Parathyroid adenoma (tissue), 2 donors: ENCODE measurements at regions not wholly inside any gene's neighbourhood (a gene's known extent, or its start where the extent isn't known, plus 50 kb on each side); places are given as distances from the start of the nearest gene placed in this dataset.

Experiments used
- H2AFZ ChIP-seq: fragments of 300-600 bp; sonication (generic); one replicate; pipeline ENCODE4 v1.7.0; 2017; ENCODE audit warnings: antibody characterized with exemption, mild to moderate bottlenecking
- H3K27ac ChIP-seq: fragments of 300-600 bp; sonication (generic); one replicate; pipeline ENCODE4 v1.7.0; 2017
- H3K27me3 ChIP-seq: fragments of 300-600 bp; sonication (generic); one replicate; pipeline ENCODE4 v1.7.0; 2017; ENCODE audit warnings: low read length; ENCODE audit not compliant: control insufficient read depth, insufficient read depth
- H3K36me3 ChIP-seq: fragments of 300-600 bp; sonication (generic); one replicate; pipeline ENCODE4 v1.7.0; 2017; ENCODE audit warnings: low read length; ENCODE audit not compliant: control insufficient read depth, insufficient read depth
- H3K4me1 ChIP-seq: fragments of 300-600 bp; sonication (generic); one replicate; pipeline ENCODE4 v1.7.0; 2017; ENCODE audit warnings: control low read depth
- H3K4me2 ChIP-seq: fragments of 300-600 bp; sonication (generic); one replicate; pipeline ENCODE4 v1.7.0; 2017; ENCODE audit warnings: low read length
- H3K4me3 ChIP-seq: fragments of 300-600 bp; sonication (generic); one replicate; pipeline ENCODE4 v1.7.0; 2017; ENCODE audit warnings: low read depth, low read length
- H3K79me2 ChIP-seq: fragments of 300-600 bp; sonication (generic); one replicate; pipeline ENCODE4 v1.7.0; 2017; ENCODE audit warnings: control low read depth
- H3K9ac ChIP-seq: fragments of 300-600 bp; sonication (generic); one replicate; pipeline ENCODE4 v1.7.0; 2017; ENCODE audit warnings: mild to moderate bottlenecking
- H3K9me3 ChIP-seq: fragments of 300-600 bp; sonication (generic); one replicate; pipeline ENCODE4 v1.7.0; 2017; ENCODE audit warnings: low read length; ENCODE audit not compliant: control insufficient read depth
- TF ChIP-seq, protein P1 (sequence below): fragments of 300-600 bp; sonication (generic); IDR thresholded peaks from one replicate; pipeline ENCODE4 v1.7.0; 2017; ENCODE audit warnings: antibody characterized with exemption, mild to moderate bottlenecking
- donor health status: primary hyperparathyroidism.

DNA sequence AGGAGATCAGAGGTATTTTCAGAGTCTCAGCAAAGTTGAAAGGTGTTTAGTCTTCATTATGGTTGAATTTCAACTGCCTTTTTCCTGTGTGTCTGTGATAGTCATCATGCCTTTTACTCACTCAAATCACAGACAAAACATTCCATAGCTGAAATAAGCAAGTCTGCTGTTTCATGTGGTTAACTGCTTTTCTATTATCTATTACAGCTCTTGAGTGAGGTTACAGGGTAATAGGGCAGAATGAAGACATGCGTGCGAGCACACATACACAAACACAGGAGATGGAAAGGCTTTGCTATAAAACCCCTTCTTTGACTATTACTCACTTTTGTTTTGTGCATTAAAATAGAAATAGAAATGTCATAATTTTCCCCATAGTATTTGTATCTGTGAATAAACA is 192.6 kb upstream of the RARB start:
- Histone ChIP-seq H3K4me1 (no peaks in the 10 kb centered on the region), H3K9me3 (no peaks in the 10 kb centered on the region), H3K36me3 (no peaks in the 10 kb centered on the region), H3K27me3 (no peaks in the 10 kb centered on the region), H3K4me3 (no peak overlapping the region), H3K4me2 (no peak overlapping the region), H3K9ac (no peak overlapping the region), H2AFZ (no peak overlapping the region), H3K27ac (no peak overlapping the region), H3K79me2 (no peaks in the 10 kb centered on the region)
- TF ChIP-seq, protein P1, sequence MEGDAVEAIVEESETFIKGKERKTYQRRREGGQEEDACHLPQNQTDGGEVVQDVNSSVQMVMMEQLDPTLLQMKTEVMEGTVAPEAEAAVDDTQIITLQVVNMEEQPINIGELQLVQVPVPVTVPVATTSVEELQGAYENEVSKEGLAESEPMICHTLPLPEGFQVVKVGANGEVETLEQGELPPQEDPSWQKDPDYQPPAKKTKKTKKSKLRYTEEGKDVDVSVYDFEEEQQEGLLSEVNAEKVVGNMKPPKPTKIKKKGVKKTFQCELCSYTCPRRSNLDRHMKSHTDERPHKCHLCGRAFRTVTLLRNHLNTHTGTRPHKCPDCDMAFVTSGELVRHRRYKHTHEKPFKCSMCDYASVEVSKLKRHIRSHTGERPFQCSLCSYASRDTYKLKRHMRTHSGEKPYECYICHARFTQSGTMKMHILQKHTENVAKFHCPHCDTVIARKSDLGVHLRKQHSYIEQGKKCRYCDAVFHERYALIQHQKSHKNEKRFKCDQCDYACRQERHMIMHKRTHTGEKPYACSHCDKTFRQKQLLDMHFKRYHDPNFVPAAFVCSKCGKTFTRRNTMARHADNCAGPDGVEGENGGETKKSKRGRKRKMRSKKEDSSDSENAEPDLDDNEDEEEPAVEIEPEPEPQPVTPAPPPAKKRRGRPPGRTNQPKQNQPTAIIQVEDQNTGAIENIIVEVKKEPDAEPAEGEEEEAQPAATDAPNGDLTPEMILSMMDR: no peak

DNA sequence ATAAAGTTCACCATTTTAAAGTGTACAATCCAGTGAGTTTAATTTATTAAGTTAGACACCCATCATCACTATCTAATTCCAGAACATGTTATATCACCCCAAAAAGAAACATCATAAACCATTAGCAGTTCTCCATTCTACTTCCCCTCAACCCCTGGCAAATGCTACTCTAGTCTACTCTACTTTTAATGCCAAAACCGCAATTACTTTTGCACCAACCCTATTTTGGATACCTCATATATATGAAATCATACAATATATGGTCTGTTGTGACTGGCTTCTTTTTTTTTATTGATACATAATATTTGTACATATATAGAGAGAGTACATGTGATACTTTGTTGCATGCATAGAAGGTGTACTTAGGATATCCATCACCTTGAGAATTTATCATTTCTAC is 190.5 kb upstream of the RARB start:
- no peak overlapping the region for H3K9ac ChIP-seq
- no peak overlapping the region for H2AFZ ChIP-seq
- no peaks in the 10 kb centered on the region for H3K79me2 ChIP-seq
- no peak overlapping the region for H3K4me2 ChIP-seq
- H3K27me3 ChIP-seq: no peaks in the 10 kb centered on the region
- no peaks in the 10 kb centered on the region for H3K4me1 ChIP-seq
- no peaks in the 10 kb centered on the region for H3K36me3 ChIP-seq
- no peaks in the 10 kb centered on the region for H3K9me3 ChIP-seq
- no peak overlapping the region for H3K4me3 ChIP-seq
- TF ChIP-seq, protein P1: no peak
- no peak overlapping the region for H3K27ac ChIP-seq

DNA sequence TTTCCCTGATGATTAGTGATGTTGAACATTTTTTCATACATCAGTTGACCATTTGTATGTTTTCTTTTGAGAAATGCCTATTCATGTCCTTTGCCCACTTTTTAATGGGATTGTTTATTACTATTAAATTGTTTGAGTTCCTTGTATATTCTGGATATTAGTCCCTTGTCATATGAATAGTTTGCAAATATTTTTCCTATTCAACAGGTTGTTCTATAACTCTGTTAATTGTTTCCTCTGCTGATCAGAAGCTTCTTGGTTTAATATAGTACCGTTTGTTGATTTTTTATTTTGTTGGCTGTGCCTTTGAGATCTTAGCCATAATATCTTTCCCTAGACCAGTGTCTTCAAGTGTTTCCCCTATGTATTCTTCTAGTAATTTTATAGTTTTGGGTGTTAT is 189.0 kb upstream of the RARB start:
- Histone ChIP-seq H3K27ac (no peak overlapping the region), H3K36me3 (no peaks in the 10 kb centered on the region), H3K4me1 (no peaks in the 10 kb centered on the region), H3K9ac (no peak overlapping the region), H2AFZ (no peak overlapping the region), H3K27me3 (no peaks in the 10 kb centered on the region), H3K79me2 (no peaks in the 10 kb centered on the region), H3K9me3 (no peaks in the 10 kb centered on the region), H3K4me3 (no peak overlapping the region), H3K4me2 (no peak overlapping the region)
- TF ChIP-seq, protein P1: no peak

DNA sequence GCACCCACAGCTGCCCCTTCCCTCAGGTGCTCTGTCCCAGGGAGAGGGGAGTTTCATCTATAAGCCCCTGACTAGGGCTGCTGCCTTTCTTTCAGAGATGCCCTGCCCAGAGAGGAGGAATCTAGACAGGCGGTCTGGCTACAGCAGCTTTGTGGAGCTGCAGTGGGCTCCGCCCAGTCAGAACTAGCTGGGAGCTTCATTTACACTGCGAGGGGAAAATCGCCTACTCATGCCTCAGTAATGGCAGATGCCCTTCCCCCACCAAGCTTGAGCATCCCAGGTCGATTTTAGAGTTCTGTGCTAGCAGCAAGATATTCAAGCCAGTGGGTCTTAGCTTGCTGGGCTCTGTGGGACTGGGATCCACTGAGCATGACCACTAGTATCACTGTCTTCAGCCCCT is 181.2 kb upstream of the RARB start:
- H3K9me3 ChIP-seq: no peaks in the 10 kb centered on the region
- H3K9ac ChIP-seq: no peak overlapping the region

DNA sequence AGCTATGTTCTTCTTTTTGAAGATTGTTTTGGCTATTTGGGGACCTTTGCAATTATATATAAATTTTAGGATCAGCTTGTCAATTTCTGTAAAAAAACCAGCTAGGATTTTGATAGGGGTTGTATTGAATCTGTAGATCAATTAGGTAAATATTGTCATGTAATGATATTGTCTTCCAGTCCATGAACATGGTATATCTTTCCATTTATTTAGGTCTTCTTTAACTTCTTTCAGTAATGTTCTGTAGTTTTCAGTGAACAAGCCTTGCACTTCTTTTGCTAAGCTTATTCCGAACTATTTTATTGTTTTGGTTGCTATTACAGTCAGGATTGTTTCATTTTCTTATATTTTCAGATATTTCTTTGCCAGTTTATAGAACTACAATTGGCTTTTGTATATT is 175.8 kb upstream of the RARB start:
- Histone ChIP-seq H3K9me3 (peaks cover 3% of the 10 kb centered on the region), H3K9ac (no peak overlapping the region), H2AFZ (no peak overlapping the region), H3K4me3 (no peak overlapping the region), H3K36me3 (no peaks in the 10 kb centered on the region), H3K4me2 (no peak overlapping the region), H3K27ac (no peak overlapping the region), H3K4me1 (no peaks in the 10 kb centered on the region), H3K79me2 (no peaks in the 10 kb centered on the region), H3K27me3 (no peaks in the 10 kb centered on the region)
- TF ChIP-seq, protein P1: no peak

More for the DNA sequence above, 181.2 kb upstream of the RARB start:
- Histone ChIP-seq H3K27me3 (no peaks in the 10 kb centered on the region), H3K4me2 (no peak overlapping the region), H2AFZ (no peak overlapping the region), H3K27ac (no peak overlapping the region), H3K36me3 (no peaks in the 10 kb centered on the region), H3K4me3 (no peak overlapping the region), H3K79me2 (no peaks in the 10 kb centered on the region), H3K4me1 (no peaks in the 10 kb centered on the region)
- TF ChIP-seq, protein P1: no peak
